K562 (cell line): ENCODE measurements at regions not wholly inside any gene's neighbourhood (a gene's known extent, or its start where the extent isn't known, plus 50 kb on each side); places are given as distances from the start of the nearest gene placed in this dataset.

Experiments
- ATAC-seq: fragments of 200-7000 bp; cut with Tn5 transposase; 3 replicates; pipeline ENCODE4 v1.9.1; 2020; ENCODE audit warnings: moderate library complexity
- BruUV-seq: library from RNA; stranded (reverse); fragments of 400-500 nt; replicated peaks from 2 replicates; lab custom pipeline; 2021; lab: Mats Ljungman, UMichigan
- CTCF ChIA-PET: fragments of 300-600 bp; formaldehyde crosslinking; extraction: SDS; loops from one replicate; lab custom pipeline; 2021; ENCODE audit warnings: low intra/inter-chr PET ratio; lab: Yijun Ruan, JAX
- POLR2A ChIA-PET: fragments of 300-600, 350-650 bp; sonication (Branson Sonifier 250); formaldehyde crosslinking; extraction: SDS; loops from one replicate; lab custom pipeline; 2021; ENCODE audit warnings: antibody characterized with exemption, inconsistent platforms; lab: Yijun Ruan, JAX
- DNase-seq, 4 experiments: peaks; one replicate each; pipeline versions ENCODE4 v3.0.0 to v3.0.0-alpha.2; 2011 to 2018; ENCODE audit warnings: low spot score in 3 of 4, mixed read lengths in 3 of 4; ENCODE audit errors: extremely low read depth in 1 of 4
- FAIRE-seq: peaks from 2 replicates; lab custom pipeline; 2011; peaks lifted over from hg19 to GRCh38; lab: Jason Lieb, UNC
- H2AFZ ChIP-seq: 2 replicates; pipeline ENCODE4 v1.6.0; 2011; ENCODE audit warnings: low read depth, low read length, control low read depth, inconsistent platforms
- H3K27ac ChIP-seq: fragments of 200-600 bp; 3 replicates; pipeline ENCODE4 v1.8.0; 2011; ENCODE audit warnings: low read depth, mild to moderate bottlenecking, control low read depth, inconsistent platforms, low read length, moderate library complexity, mixed read lengths; ENCODE audit errors: extremely low read depth
- H3K27me3 ChIP-seq, 2 experiments: fragments of 300-600 bp in 1 of 2; 2 replicates in 1 of 2; 3 replicates in 1 of 2; pipeline versions ENCODE4 v1.6.0 to v1.8.0; 2011; ENCODE audit warnings: inconsistent platforms in 2 of 2, low read length in 2 of 2, mild to moderate bottlenecking in 1 of 2, mixed read lengths in 1 of 2, moderate library complexity in 1 of 2; ENCODE audit not compliant: control insufficient read depth in 2 of 2, insufficient read depth in 2 of 2
- H3K36me3 ChIP-seq: fragments of 300-600 bp; 3 replicates; pipeline ENCODE4 v1.8.0; 2011; ENCODE audit warnings: mild to moderate bottlenecking, low read length, inconsistent platforms; ENCODE audit not compliant: control insufficient read depth, insufficient read depth
- H3K4me1 ChIP-seq, 2 experiments: fragments of 200-600 bp in 1 of 2; replicated peaks in 1 of 2; 2 replicates in 1 of 2; 3 replicates in 1 of 2; pipeline versions ENCODE4 v1.5.1 to v1.8.0; 2011; ENCODE audit warnings: inconsistent platforms in 2 of 2, low read length in 2 of 2, mild to moderate bottlenecking in 1 of 2, mixed read lengths in 1 of 2, moderate library complexity in 1 of 2; ENCODE audit not compliant: control insufficient read depth in 2 of 2, insufficient read depth in 2 of 2
- H3K4me2 ChIP-seq: 2 replicates; pipeline ENCODE4 v1.6.1; 2011; ENCODE audit warnings: low read length, control low read depth, inconsistent platforms, mixed read lengths; ENCODE audit not compliant: insufficient read depth
- H3K4me3 ChIP-seq: fragments of 200-600 bp; sonication (generic), shearing (Covaris generic); 2 replicates; pipeline ENCODE4 v1.5.1; 2016; ENCODE audit warnings: control low read depth, inconsistent platforms
- H3K79me2 ChIP-seq: fragments of 200-600 bp; 3 replicates; pipeline ENCODE4 v1.8.0; 2011; ENCODE audit warnings: low read length, inconsistent platforms; ENCODE audit not compliant: control insufficient read depth, insufficient read depth
- H3K9ac ChIP-seq, 2 experiments: 2 replicates each; pipeline versions ENCODE4 v1.6.0 to v1.6.1; 2011; ENCODE audit warnings: low read depth in 2 of 2, low read length in 2 of 2, control low read depth in 1 of 2, inconsistent platforms in 1 of 2, mild to moderate bottlenecking in 1 of 2, mixed read lengths in 1 of 2; ENCODE audit not compliant: insufficient read depth in 1 of 2
- H3K9me1 ChIP-seq: one replicate; pipeline ENCODE4 v1.6.0; 2011; ENCODE audit warnings: inconsistent platforms, mild to moderate bottlenecking, low read length, moderate library complexity; ENCODE audit not compliant: control insufficient read depth, insufficient read depth
- H3K9me3 ChIP-seq: replicated peaks from 2 replicates; pipeline ENCODE4 v1.5.1; 2011; ENCODE audit warnings: low read depth, low read length, inconsistent platforms; ENCODE audit not compliant: control insufficient read depth, insufficient read depth
- H4K20me1 ChIP-seq: replicated peaks from 2 replicates; pipeline ENCODE4 v1.6.1; 2011; ENCODE audit warnings: low read length, inconsistent platforms, mixed read lengths; ENCODE audit not compliant: control insufficient read depth, insufficient read depth
- ASH1L ChIP-seq: fragments of 450-650 bp; IDR thresholded peaks from 2 replicates; pipeline ENCODE4 v1.6.1; 2018; ENCODE audit warnings: borderline replicate concordance, mild to moderate bottlenecking, low read depth; ENCODE audit not compliant: partially characterized antibody
- ATF3 ChIP-seq, 2 experiments: fragments of 450-650 bp in 1 of 2; sonication (generic) in 1 of 2; formaldehyde crosslinking in 1 of 2; IDR thresholded peaks in 1 of 2; conservative IDR thresholded peaks in 1 of 2; 2 replicates each; pipeline versions ENCODE4 v1.6.1 to v1.8.1; 2016 to 2023; ENCODE audit warnings: mild to moderate bottlenecking in 2 of 2, moderate library complexity in 2 of 2, inconsistent platforms in 1 of 2, missing genetic modification reagents in 1 of 2
- CHD4 ChIP-seq: fragments of 200-600 bp; sonication (generic); IDR thresholded peaks from 3 replicates; pipeline ENCODE4 v1.6.1; 2012; ENCODE audit warnings: low read depth, mild to moderate bottlenecking, mixed read lengths, low read length, inconsistent platforms; ENCODE audit not compliant: insufficient read depth, insufficient replicate concordance, poor library complexity, severe bottlenecking
- KLF10 ChIP-seq: fragments of 250-450 bp; sonication (Bioruptor Pico); IDR thresholded peaks from 2 replicates; pipeline ENCODE4 v1.6.1; 2021; ENCODE audit warnings: matching md5 sums
- NONO ChIP-seq, 2 experiments: fragments of 200-400 bp in 1 of 2; fragments of 450-650 bp in 1 of 2; formaldehyde crosslinking in 1 of 2; IDR thresholded peaks; 2 replicates each; pipeline ENCODE4 v1.6.1; 2017; ENCODE audit warnings: low read depth in 2 of 2, mild to moderate bottlenecking in 2 of 2, moderate library complexity in 2 of 2, low read length in 1 of 2
- SP1 ChIP-seq: sonication (generic); formaldehyde crosslinking; IDR thresholded peaks from 2 replicates; pipeline ENCODE4 v1.8.1; 2022; ENCODE audit warnings: mild to moderate bottlenecking, missing genetic modification reagents
- ZKSCAN8 ChIP-seq: fragments of 200-800 bp; sonication (Bioruptor generic); IDR thresholded peaks from 2 replicates; pipeline ENCODE4 v1.6.1; 2016; ENCODE audit warnings: missing genetic modification characterization, missing compliant biosample characterization
- ZNF232 ChIP-seq: sonication (generic); formaldehyde crosslinking; IDR thresholded peaks from 2 replicates; pipeline ENCODE4 v1.8.0; 2022; ENCODE audit warnings: mild to moderate bottlenecking, missing genetic modification reagents
- ZNF512 ChIP-seq: IDR thresholded peaks from 2 replicates; pipeline ENCODE4 v1.6.1; 2016; ENCODE audit warnings: missing genetic modification characterization, missing compliant biosample characterization
- WGBS: fragments of 100-300 bp; shearing (Covaris generic); methylation state at CpG from one replicate; pipeline ENCODE4 v1.1.6; 2016; ENCODE audit warnings: low coverage, mixed read lengths; ENCODE audit not compliant: insufficient coverage; ENCODE audit errors: missing lambda C conversion rate; 5-methylcytosine and 5-hydroxymethylcytosine counted together
- in situ Hi-C: fragments of 300-500 bp; cut with MboI; formaldehyde crosslinking; loops from 4 replicates; pipeline ENCODE4 v1.15.0; 2018; ENCODE audit warnings: inconsistent platforms, mixed read lengths
- intact Hi-C: fragments of 100-400 bp; cut with micrococcal nuclease; formaldehyde crosslinking; loops from 2 replicates; pipeline ENCODE4 v1.14.2; 2022

- in situ Hi-C loops (no loop called here), intact Hi-C loops (no loop called here)
- Histone ChIP-seq H3K4me2 (no peak overlapping the region), H3K9ac (no peak overlapping the region), H3K4me3 (no peak overlapping the region), H2AFZ (no peak overlapping the region), H4K20me1 (no peaks in the 10 kb centered on the region), H3K4me1 (no peaks in the 10 kb centered on the region), H3K79me2 (no peaks in the 10 kb centered on the region), H3K9me3 (no peaks in the 10 kb centered on the region), H3K27me3 (no peaks in the 10 kb centered on the region), H3K27ac (no peak overlapping the region), H3K9me1 (no peaks in the 10 kb centered on the region), H3K36me3 (no peaks in the 10 kb centered on the region)
- no peak for TF ChIP-seq ASH1L
- CTCF ChIA-PET = no interaction called here
- FAIRE-seq (no peak), ATAC-seq (no peak), DNase-seq (no peak)
- BruUV-seq = no TSS peak
- POLR2A ChIA-PET = no interaction called here
- WGBS = 0% methylated on average over 7 of the region's 7 CpGs
Observed at GRCh38 chr13:109384491-109385241, 401.7 kb downstream of the IRS2 start.

GRCh38 chr13:109383683-109384082, 402.7 kb downstream of the IRS2 start:
- Histone ChIP-seq H3K36me3 (no peaks in the 10 kb centered on the region), H3K79me2 (no peaks in the 10 kb centered on the region), H3K4me3 (no peak overlapping the region), H4K20me1 (no peaks in the 10 kb centered on the region), H2AFZ (no peak overlapping the region), H3K9me1 (no peaks in the 10 kb centered on the region), H3K4me2 (no peak overlapping the region), H3K9ac (no peak overlapping the region), H3K4me1 (no peaks in the 10 kb centered on the region), H3K27me3 (no peaks in the 10 kb centered on the region), H3K9me3 (no peaks in the 10 kb centered on the region), H3K27ac (no peak overlapping the region)
- WGBS = 0% methylated on average over 1 of the region's 1 CpG
- intact Hi-C loops = no loop called here
- CTCF ChIA-PET = no interaction called here
- no TSS peak for BruUV-seq
- FAIRE-seq (no peak), DNase-seq (no peak), ATAC-seq (no peak)
- in situ Hi-C loops = no loop called here
- POLR2A ChIA-PET = no interaction called here
- TF ChIP-seq NONO (IDR thresholded peaks at IDR 0.05; ENCODE audit: low read depth in 2 of 2, low read length in 1 of 2) = no peak
- TF ChIP-seq SP1 (CRISPR knock-in tag) = no peak
- TF ChIP-seq ATF3 (IDR thresholded peaks at IDR 0.05) = no peak
- TF ChIP-seq ATF3 (CRISPR knock-in tag; conservative IDR thresholded peaks at IDR 0.05) = no peak
- no peak for TF ChIP-seq KLF10 (CRISPR knock-in tag)
- no peak for TF ChIP-seq ZKSCAN8 (CRISPR knock-in tag)
- TF ChIP-seq ZNF512 (tag) = no peak
- TF ChIP-seq ZNF232 (CRISPR knock-in tag) = no peak
- TF ChIP-seq CHD4 = no peak
